K562 (cell line): ENCODE measurements at regions not wholly inside any gene's neighbourhood (a gene's known extent, or its start where the extent isn't known, plus 50 kb on each side); places are given as distances from the start of the nearest gene placed in this dataset.
A peak's percentile ranks its signal among the peaks of the same experiment; 100 is the strongest.

Source experiments
- ATAC-seq: fragments of 200-7000 bp; cut with Tn5 transposase; 3 replicates; pipeline ENCODE4 v1.9.1; 2020; ENCODE audit warnings: moderate library complexity
- BruUV-seq: library from RNA; stranded (reverse); fragments of 400-500 nt; replicated peaks from 2 replicates; lab custom pipeline; 2021; lab: Mats Ljungman, UMichigan
- CTCF ChIA-PET: fragments of 300-600 bp; formaldehyde crosslinking; extraction: SDS; loops from one replicate; lab custom pipeline; 2021; ENCODE audit warnings: low intra/inter-chr PET ratio; lab: Yijun Ruan, JAX
- POLR2A ChIA-PET: fragments of 300-600, 350-650 bp; sonication (Branson Sonifier 250); formaldehyde crosslinking; extraction: SDS; loops from one replicate; lab custom pipeline; 2021; ENCODE audit warnings: antibody characterized with exemption, inconsistent platforms; lab: Yijun Ruan, JAX
- DNase-seq, 4 experiments: peaks; one replicate each; pipeline versions ENCODE4 v3.0.0 to v3.0.0-alpha.2; 2011 to 2018; ENCODE audit warnings: low spot score in 3 of 4, mixed read lengths in 3 of 4; ENCODE audit errors: extremely low read depth in 1 of 4
- FAIRE-seq: peaks from 2 replicates; lab custom pipeline; 2011; peaks lifted over from hg19 to GRCh38; lab: Jason Lieb, UNC
- H2AFZ ChIP-seq: 2 replicates; pipeline ENCODE4 v1.6.0; 2011; ENCODE audit warnings: low read depth, low read length, control low read depth, inconsistent platforms
- H3K27ac ChIP-seq: fragments of 200-600 bp; 3 replicates; pipeline ENCODE4 v1.8.0; 2011; ENCODE audit warnings: low read depth, mild to moderate bottlenecking, control low read depth, inconsistent platforms, low read length, moderate library complexity, mixed read lengths; ENCODE audit errors: extremely low read depth
- H3K27me3 ChIP-seq, 2 experiments: fragments of 300-600 bp in 1 of 2; 2 replicates in 1 of 2; 3 replicates in 1 of 2; pipeline versions ENCODE4 v1.6.0 to v1.8.0; 2011; ENCODE audit warnings: inconsistent platforms in 2 of 2, low read length in 2 of 2, mild to moderate bottlenecking in 1 of 2, mixed read lengths in 1 of 2, moderate library complexity in 1 of 2; ENCODE audit not compliant: control insufficient read depth in 2 of 2, insufficient read depth in 2 of 2
- H3K36me3 ChIP-seq: fragments of 300-600 bp; 3 replicates; pipeline ENCODE4 v1.8.0; 2011; ENCODE audit warnings: mild to moderate bottlenecking, low read length, inconsistent platforms; ENCODE audit not compliant: control insufficient read depth, insufficient read depth
- H3K4me1 ChIP-seq, 2 experiments: fragments of 200-600 bp in 1 of 2; replicated peaks in 1 of 2; 2 replicates in 1 of 2; 3 replicates in 1 of 2; pipeline versions ENCODE4 v1.5.1 to v1.8.0; 2011; ENCODE audit warnings: inconsistent platforms in 2 of 2, low read length in 2 of 2, mild to moderate bottlenecking in 1 of 2, mixed read lengths in 1 of 2, moderate library complexity in 1 of 2; ENCODE audit not compliant: control insufficient read depth in 2 of 2, insufficient read depth in 2 of 2
- H3K4me2 ChIP-seq: 2 replicates; pipeline ENCODE4 v1.6.1; 2011; ENCODE audit warnings: low read length, control low read depth, inconsistent platforms, mixed read lengths; ENCODE audit not compliant: insufficient read depth
- H3K4me3 ChIP-seq: fragments of 200-600 bp; sonication (generic), shearing (Covaris generic); 2 replicates; pipeline ENCODE4 v1.5.1; 2016; ENCODE audit warnings: control low read depth, inconsistent platforms
- H3K79me2 ChIP-seq: fragments of 200-600 bp; 3 replicates; pipeline ENCODE4 v1.8.0; 2011; ENCODE audit warnings: low read length, inconsistent platforms; ENCODE audit not compliant: control insufficient read depth, insufficient read depth
- H3K9ac ChIP-seq, 2 experiments: 2 replicates each; pipeline versions ENCODE4 v1.6.0 to v1.6.1; 2011; ENCODE audit warnings: low read depth in 2 of 2, low read length in 2 of 2, control low read depth in 1 of 2, inconsistent platforms in 1 of 2, mild to moderate bottlenecking in 1 of 2, mixed read lengths in 1 of 2; ENCODE audit not compliant: insufficient read depth in 1 of 2
- H3K9me1 ChIP-seq: one replicate; pipeline ENCODE4 v1.6.0; 2011; ENCODE audit warnings: inconsistent platforms, mild to moderate bottlenecking, low read length, moderate library complexity; ENCODE audit not compliant: control insufficient read depth, insufficient read depth
- H3K9me3 ChIP-seq: replicated peaks from 2 replicates; pipeline ENCODE4 v1.5.1; 2011; ENCODE audit warnings: low read depth, low read length, inconsistent platforms; ENCODE audit not compliant: control insufficient read depth, insufficient read depth
- H4K20me1 ChIP-seq: replicated peaks from 2 replicates; pipeline ENCODE4 v1.6.1; 2011; ENCODE audit warnings: low read length, inconsistent platforms, mixed read lengths; ENCODE audit not compliant: control insufficient read depth, insufficient read depth
- ARID1B ChIP-seq: fragments of 450-650 bp; IDR thresholded peaks from 2 replicates; pipeline ENCODE4 v1.6.1; 2016; ENCODE audit warnings: antibody characterized with exemption, mild to moderate bottlenecking, inconsistent platforms
- ASH1L ChIP-seq: fragments of 450-650 bp; IDR thresholded peaks from 2 replicates; pipeline ENCODE4 v1.6.1; 2018; ENCODE audit warnings: borderline replicate concordance, mild to moderate bottlenecking, low read depth; ENCODE audit not compliant: partially characterized antibody
- BRF1 ChIP-seq: IDR thresholded peaks from 3 replicates; pipeline ENCODE4 v1.6.1; 2011; ENCODE audit warnings: borderline replicate concordance, mild to moderate bottlenecking; ENCODE audit not compliant: insufficient read length; ENCODE audit errors: extremely low read depth
- CEBPB ChIP-seq: fragments of 450-650 bp; IDR thresholded peaks from 2 replicates; pipeline ENCODE4 v1.6.1; 2016; ENCODE audit warnings: missing genetic modification characterization, missing compliant biosample characterization
- DDX20 ChIP-seq: fragments of 450-650 bp; IDR thresholded peaks from 2 replicates; pipeline ENCODE4 v1.6.1; 2016; ENCODE audit warnings: missing genetic modification characterization, low read depth, mild to moderate bottlenecking, missing compliant biosample characterization, moderate library complexity
- EP400 ChIP-seq: fragments of 450-650 bp; IDR thresholded peaks from 2 replicates; pipeline ENCODE4 v1.6.1; 2017; ENCODE audit warnings: antibody characterized with exemption, mild to moderate bottlenecking, moderate library complexity
- GTF2A2 ChIP-seq: IDR thresholded peaks from 2 replicates; pipeline ENCODE4 v1.6.1; 2016; ENCODE audit warnings: mild to moderate bottlenecking, missing genetic modification characterization, missing compliant biosample characterization
- GTF2E2 ChIP-seq: fragments of 200-800 bp; sonication (Bioruptor generic); IDR thresholded peaks from 2 replicates; pipeline ENCODE4 v1.6.1; 2016; ENCODE audit warnings: missing genetic modification characterization, missing compliant biosample characterization
- JUNB ChIP-seq: fragments of 450-650 bp; formaldehyde crosslinking; conservative IDR thresholded peaks from 2 replicates; pipeline ENCODE4 v1.4.0; 2020; ENCODE audit warnings: mild to moderate bottlenecking
- MAZ ChIP-seq, 2 experiments: fragments of 450-650 bp in 1 of 2; sonication (generic) in 1 of 2; formaldehyde crosslinking; IDR thresholded peaks in 1 of 2; conservative IDR thresholded peaks in 1 of 2; 2 replicates each; pipeline versions ENCODE4 v1.4.0 to v1.5.0; 2020; ENCODE audit warnings: mild to moderate bottlenecking in 1 of 2, missing genetic modification reagents in 1 of 2
- NFRKB ChIP-seq: fragments of 450-650 bp; IDR thresholded peaks from 2 replicates; pipeline ENCODE4 v1.6.1; 2016; ENCODE audit warnings: low read depth
- TSHZ1 ChIP-seq: fragments of 250-450 bp; sonication (Bioruptor Pico); IDR thresholded peaks from 2 replicates; pipeline ENCODE4 v1.4.0; 2020; ENCODE audit warnings: mild to moderate bottlenecking, moderate library complexity
- ZC3H8 ChIP-seq: fragments of 450-650 bp; IDR thresholded peaks from 2 replicates; pipeline ENCODE4 v1.6.1; 2017
- WGBS: fragments of 100-300 bp; shearing (Covaris generic); methylation state at CpG from one replicate; pipeline ENCODE4 v1.1.6; 2016; ENCODE audit warnings: low coverage, mixed read lengths; ENCODE audit not compliant: insufficient coverage; ENCODE audit errors: missing lambda C conversion rate; 5-methylcytosine and 5-hydroxymethylcytosine counted together
- in situ Hi-C: fragments of 300-500 bp; cut with MboI; formaldehyde crosslinking; loops from 4 replicates; pipeline ENCODE4 v1.15.0; 2018; ENCODE audit warnings: inconsistent platforms, mixed read lengths
- intact Hi-C: fragments of 100-400 bp; cut with micrococcal nuclease; formaldehyde crosslinking; loops from 2 replicates; pipeline ENCODE4 v1.14.2; 2022

GRCh38 chr12:116490471-116490870 is 68.7 kb upstream of the MAP1LC3B2 start:
- ChIA-PET POLR2A (no interaction called here), CTCF (no interaction called here)
- Histone ChIP-seq H3K9ac (no peak overlapping the region), H3K9me1 (no peaks in the 10 kb centered on the region), H3K4me2 (no peak overlapping the region), H3K4me1 (peaks cover 0 to 5% of the 10 kb centered on the region in 2 experiments; a peak in 3 of 5 replicates), H3K36me3 (no peaks in the 10 kb centered on the region), H3K27ac (no peak overlapping the region), H3K79me2 (no peaks in the 10 kb centered on the region), H4K20me1 (no peaks in the 10 kb centered on the region), H3K4me3 (no peak overlapping the region), H3K9me3 (peaks cover 7% of the 10 kb centered on the region), H3K27me3 (no peaks in the 10 kb centered on the region), H2AFZ (no peak overlapping the region)
- 76% methylated on average over 2 of the region's 2 CpGs for WGBS
- FAIRE-seq (no peak), ATAC-seq (no peak), DNase-seq (no peak)
- TF ChIP-seq GTF2A2 (tag) (no peak), DDX20 (no peak), CEBPB (tag) (0 out of 2 replicates have a peak, but pooled peaks have one; percentile 43), ASH1L (no peak)
- BruUV-seq, result no TSS peak
- in situ Hi-C loops (no loop called here), intact Hi-C loops (no loop called here)

GRCh38 chr12:116492703-116493324 is 66.4 kb upstream of the MAP1LC3B2 start:
- ChIA-PET POLR2A (interaction anchor here (0.6 to 1.9 kb wide), 2 partner anchors 13 to 1490 kb away, joined by 3 to 11 read pairs; no protein-coding TSS in a partner anchor), CTCF (no interaction called here)
- H3K4me1 ChIP-seq, result peaks cover 5 to 6% of the 10 kb centered on the region in 2 experiments; a peak in 4 of 5 replicates
- no TSS peak for BruUV-seq
- H4K20me1 ChIP-seq, result no peaks in the 10 kb centered on the region
- FAIRE-seq (peak; percentile 96), DNase-seq (peak; percentile 76 to 89 (median 81)), ATAC-seq (peak; percentile 95)
- peaks cover 7% of the 10 kb centered on the region for H3K9me3 ChIP-seq
- H3K27me3 ChIP-seq, result no peaks in the 10 kb centered on the region
- peak overlapping the region; percentile 34 for H3K4me2 ChIP-seq
- H3K27ac ChIP-seq, result peak overlapping the region; percentile 83
- H3K4me3 ChIP-seq, result no peak overlapping the region
- peak overlapping the region; percentile 90 for H2AFZ ChIP-seq
- no peaks in the 10 kb centered on the region for H3K9me1 ChIP-seq
- H3K9ac ChIP-seq, result peak overlapping the region in 1 of 2 experiments; percentile 36; a peak in 1 of 4 replicates
- in situ Hi-C loops, result no loop called here
- no peaks in the 10 kb centered on the region for H3K79me2 ChIP-seq
- WGBS, result 47% methylated on average over 8 of the region's 8 CpGs
- H3K36me3 ChIP-seq, result no peaks in the 10 kb centered on the region
- intact Hi-C loops, result no loop called here
- peak; percentile 86 for TF ChIP-seq NFRKB
- peak; percentile 92 for TF ChIP-seq JUNB (CRISPR knock-in tag)
- TF ChIP-seq TSHZ1, result no peak
- TF ChIP-seq GTF2E2 (tag), result no peak
- 0 out of 2 replicates have a peak, but pooled peaks have one; percentile 78 for TF ChIP-seq ZC3H8
- peak; percentile 31 to 64; a peak in 3 of 4 replicates for TF ChIP-seq MAZ (CRISPR knock-in tag; conservative IDR thresholded peaks at IDR 0.05 in 1 of 2, IDR thresholded peaks at IDR 0.05 in 1 of 2)
- TF ChIP-seq EP400, result peak; percentile 86
- TF ChIP-seq ARID1B, result peak; percentile 94
- TF ChIP-seq BRF1, result no peak
